Neural progenitor cell (in vitro differentiated cells): ENCODE measurements at regions not wholly inside any gene's neighbourhood (a gene's known extent, or its start where the extent isn't known, plus 50 kb on each side); places are given as distances from the start of the nearest gene placed in this dataset.

Experiments used
- EZH2 ChIP-seq: fragments of 200-600 bp; sonication (generic); IDR thresholded peaks from 2 replicates; pipeline ENCODE4 v1.6.1; 2017; ENCODE audit warnings: antibody characterized with exemption, mild to moderate bottlenecking, moderate library complexity
- EZH2phosphoT487 ChIP-seq: fragments of 200-600 bp; sonication (generic); IDR thresholded peaks from 2 replicates; pipeline ENCODE4 v1.6.1; 2017; ENCODE audit warnings: antibody characterized with exemption
- TF ChIP-seq, protein P1 (sequence below): fragments of 200-600 bp; sonication (generic); IDR thresholded peaks from 2 replicates; pipeline ENCODE4 v1.5.1; 2017; ENCODE audit warnings: antibody characterized with exemption, mild to moderate bottlenecking

GRCh38 chr9:16954040-16954439, 83.6 kb upstream of the BNC2 start:
- TF ChIP-seq, protein P1, sequence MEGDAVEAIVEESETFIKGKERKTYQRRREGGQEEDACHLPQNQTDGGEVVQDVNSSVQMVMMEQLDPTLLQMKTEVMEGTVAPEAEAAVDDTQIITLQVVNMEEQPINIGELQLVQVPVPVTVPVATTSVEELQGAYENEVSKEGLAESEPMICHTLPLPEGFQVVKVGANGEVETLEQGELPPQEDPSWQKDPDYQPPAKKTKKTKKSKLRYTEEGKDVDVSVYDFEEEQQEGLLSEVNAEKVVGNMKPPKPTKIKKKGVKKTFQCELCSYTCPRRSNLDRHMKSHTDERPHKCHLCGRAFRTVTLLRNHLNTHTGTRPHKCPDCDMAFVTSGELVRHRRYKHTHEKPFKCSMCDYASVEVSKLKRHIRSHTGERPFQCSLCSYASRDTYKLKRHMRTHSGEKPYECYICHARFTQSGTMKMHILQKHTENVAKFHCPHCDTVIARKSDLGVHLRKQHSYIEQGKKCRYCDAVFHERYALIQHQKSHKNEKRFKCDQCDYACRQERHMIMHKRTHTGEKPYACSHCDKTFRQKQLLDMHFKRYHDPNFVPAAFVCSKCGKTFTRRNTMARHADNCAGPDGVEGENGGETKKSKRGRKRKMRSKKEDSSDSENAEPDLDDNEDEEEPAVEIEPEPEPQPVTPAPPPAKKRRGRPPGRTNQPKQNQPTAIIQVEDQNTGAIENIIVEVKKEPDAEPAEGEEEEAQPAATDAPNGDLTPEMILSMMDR: no peak
- no peak for TF ChIP-seq EZH2phosphoT487
- no peak for TF ChIP-seq EZH2
